CD4-positive, alpha-beta T cell treated with Interleukin-6 for 4 hours (primary cell): ENCODE measurements at regions not wholly inside any gene's neighbourhood (a gene's known extent, or its start where the extent isn't known, plus 50 kb on each side); places are given as distances from the start of the nearest gene placed in this dataset.
"Not testable (repeated sequence)": the region's sequence is repeated elsewhere in the genome, so short reads cannot be mapped to it uniquely, and the experiment has no call there.

ENCODE experiments used
- DNase-seq: peaks from one replicate; pipeline ENCODE4 v3.0.0-alpha.2; 2020; ENCODE audit warnings: mixed read lengths

GRCh38 chr6:122214605-122215318 is 184.7 kb upstream of the HSF2 start:
- no peak for DNase-seq

DNA sequence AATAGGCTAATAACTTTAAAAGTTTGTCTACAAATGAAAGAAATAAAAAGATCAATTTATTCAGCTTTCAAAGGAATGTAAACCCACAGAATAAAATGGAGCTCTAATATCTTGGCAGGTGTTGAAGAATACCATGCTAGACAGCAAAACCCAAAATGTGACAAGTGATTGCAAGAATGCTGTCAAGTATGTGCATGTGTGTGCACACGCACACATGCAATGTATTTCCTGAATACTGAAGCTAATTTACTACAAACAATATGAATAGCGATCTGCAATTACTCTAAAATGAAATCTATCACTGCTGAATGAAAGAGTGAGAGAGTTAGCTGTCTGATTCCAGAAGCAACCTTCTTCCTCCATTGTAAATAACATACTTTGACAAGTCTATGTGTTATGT is 179.2 kb upstream of the HSF2 start:
- DNase-seq = no peak

- DNase-seq = no peak
Measured at GRCh38 chr6:122222761-122223160, 176.7 kb upstream of the HSF2 start.

DNA sequence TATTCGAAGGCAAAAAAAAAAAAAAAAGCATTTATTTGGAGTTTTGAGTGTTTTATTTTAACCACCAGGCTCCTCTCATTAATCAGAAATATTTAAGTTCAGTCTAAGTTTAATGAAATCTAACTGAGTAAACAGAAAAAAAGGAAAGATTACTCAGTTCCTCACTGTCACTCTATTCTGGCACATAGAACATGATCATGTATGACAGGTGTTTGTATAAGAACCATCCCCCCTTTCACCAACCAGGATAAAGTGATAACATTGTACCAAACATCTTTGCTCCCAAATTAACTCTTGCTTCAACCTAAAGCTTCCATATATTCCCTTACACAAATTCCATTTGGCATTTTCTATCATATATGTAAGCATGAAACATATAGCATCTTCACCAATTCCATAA is 176.2 kb upstream of the HSF2 start:
- no peak for DNase-seq

- DNase-seq = no peak
Measured at GRCh38 chr6:122238861-122239260, 160.6 kb upstream of the HSF2 start.

DNA sequence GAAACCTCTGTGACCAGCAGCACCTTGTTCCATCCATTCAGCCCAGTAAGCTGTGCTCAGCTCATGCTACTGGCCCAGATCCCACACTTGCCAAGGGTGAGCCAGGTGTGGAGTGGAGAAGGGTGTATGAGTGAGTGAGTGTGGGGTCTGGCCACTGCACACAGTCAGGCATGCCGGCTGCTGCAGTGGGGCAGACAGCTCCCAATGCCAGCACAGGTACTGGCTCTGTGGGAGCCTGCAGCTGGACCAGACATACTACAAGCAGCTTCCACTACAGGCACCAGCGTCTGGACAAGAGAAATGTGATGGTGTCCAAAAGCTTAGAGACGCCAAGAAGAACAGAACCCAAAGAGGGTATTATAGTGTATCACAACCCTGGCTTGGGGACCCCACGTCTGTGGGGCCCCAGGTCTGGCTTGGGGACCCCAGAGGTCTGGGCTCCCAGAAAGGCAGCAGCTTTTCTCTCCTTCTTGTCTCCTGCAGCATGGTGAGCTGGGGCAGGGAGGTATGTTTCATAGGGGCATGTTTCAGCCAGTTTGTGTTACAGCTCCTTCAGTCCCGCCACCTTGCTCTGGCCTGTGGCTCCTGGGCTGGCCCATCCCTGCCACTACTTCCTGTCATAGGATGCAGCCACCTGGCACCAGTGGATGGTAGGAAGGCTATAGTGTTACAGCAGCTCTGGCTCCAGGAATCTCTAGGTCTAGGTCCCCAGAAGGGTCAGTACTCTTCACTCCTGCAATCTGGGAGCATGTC is 152.4 kb upstream of the HSF2 start:
- no peak for DNase-seq

GRCh38 chr6:122248001-122248669 is 151.3 kb upstream of the HSF2 start:
- DNase-seq = no peak

GRCh38 chr6:122248844-122249243 is 150.6 kb upstream of the HSF2 start:
- no peak for DNase-seq

DNA sequence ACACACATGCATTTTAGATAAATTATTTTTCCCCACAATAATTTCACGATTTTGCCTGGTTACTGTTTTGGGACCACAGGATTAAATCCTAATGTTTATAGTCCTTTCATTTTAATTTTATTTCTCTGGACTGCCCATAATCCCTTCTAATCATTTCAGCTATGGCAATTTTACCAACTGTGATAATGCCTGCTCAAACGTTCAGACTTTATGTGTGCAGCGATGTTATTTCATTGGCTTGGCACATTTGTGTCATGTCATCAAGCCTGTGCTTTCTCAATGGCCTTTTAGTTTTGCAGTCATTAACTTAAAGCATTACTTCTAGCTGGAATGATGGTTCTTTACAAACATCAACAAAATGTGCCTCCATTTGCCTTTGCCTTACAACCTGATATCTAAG is 140.6 kb upstream of the HSF2 start:
- DNase-seq = no peak

DNA sequence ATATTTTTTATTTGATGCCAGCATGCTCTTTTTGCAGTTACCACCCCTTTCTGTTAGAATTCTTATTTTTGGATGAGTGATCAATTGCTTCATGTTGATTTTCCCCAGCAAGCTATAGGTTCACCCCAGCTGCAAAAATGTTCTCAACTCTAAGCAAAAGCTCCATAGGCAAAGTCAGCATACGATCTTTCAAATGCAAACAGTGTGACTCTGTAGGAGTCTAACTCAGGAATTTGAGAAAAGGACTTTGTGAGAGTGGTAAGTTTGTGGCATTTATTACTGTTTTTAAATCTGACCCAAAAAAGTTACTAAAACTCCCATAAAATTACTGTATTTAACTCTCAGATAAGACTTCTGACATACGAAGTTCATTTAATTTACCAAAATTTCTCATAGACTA is 134.9 kb upstream of the HSF2 start:
- no peak for DNase-seq

GRCh38 chr6:122265755-122266154 is 133.7 kb upstream of the HSF2 start:
- no peak for DNase-seq

- no peak for DNase-seq
Measured at GRCh38 chr6:122268394-122268793, 131.1 kb upstream of the HSF2 start.

DNA sequence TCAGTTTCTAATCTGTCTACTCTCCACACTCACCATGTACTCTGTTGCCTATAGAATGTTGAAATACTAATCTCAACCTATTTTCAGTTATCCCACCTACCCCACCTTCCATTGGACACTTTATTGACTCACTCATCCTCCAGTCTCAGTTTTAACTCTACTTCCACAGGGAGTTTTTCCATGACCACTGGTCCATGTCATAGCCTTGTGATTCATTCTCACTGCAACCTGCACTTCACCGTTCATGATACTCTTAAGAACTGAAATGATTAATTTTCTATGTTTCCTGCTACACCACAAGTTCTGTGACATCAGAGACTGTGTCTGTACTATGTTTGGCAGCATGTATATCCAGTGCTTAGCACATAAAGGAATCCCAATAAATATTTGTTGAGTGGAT is 122.8 kb upstream of the HSF2 start:
- DNase-seq = no peak

- not testable (repeated sequence) for DNase-seq
Measured at GRCh38 chr6:122280105-122281021, 119.1 kb upstream of the HSF2 start.

GRCh38 chr6:122283884-122284283 is 115.6 kb upstream of the HSF2 start:
- DNase-seq = no peak

DNA sequence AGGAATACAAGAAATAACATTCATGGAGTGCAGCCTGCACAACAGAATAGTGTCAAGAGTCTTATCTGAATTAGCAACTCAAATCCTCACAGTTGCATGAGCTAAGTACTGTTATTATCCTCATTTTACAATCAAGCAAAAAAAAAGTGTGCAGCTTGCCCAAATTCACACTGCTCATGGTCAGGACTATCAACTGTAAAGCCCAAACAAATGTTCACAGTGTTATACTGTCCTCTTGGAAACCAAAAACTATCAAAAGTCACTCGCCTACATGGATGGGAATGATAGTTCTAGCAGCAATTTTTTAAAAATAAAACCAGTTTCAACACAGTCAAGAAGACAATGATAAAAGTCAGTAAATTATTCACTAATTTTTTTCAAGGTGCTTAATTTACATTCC is 114.6 kb upstream of the HSF2 start:
- DNase-seq = no peak

- DNase-seq = no peak
Measured at GRCh38 chr6:122285292-122285913, 114.0 kb upstream of the HSF2 start.

GRCh38 chr6:122286512-122286911 is 112.9 kb upstream of the HSF2 start:
- DNase-seq = no peak

DNA sequence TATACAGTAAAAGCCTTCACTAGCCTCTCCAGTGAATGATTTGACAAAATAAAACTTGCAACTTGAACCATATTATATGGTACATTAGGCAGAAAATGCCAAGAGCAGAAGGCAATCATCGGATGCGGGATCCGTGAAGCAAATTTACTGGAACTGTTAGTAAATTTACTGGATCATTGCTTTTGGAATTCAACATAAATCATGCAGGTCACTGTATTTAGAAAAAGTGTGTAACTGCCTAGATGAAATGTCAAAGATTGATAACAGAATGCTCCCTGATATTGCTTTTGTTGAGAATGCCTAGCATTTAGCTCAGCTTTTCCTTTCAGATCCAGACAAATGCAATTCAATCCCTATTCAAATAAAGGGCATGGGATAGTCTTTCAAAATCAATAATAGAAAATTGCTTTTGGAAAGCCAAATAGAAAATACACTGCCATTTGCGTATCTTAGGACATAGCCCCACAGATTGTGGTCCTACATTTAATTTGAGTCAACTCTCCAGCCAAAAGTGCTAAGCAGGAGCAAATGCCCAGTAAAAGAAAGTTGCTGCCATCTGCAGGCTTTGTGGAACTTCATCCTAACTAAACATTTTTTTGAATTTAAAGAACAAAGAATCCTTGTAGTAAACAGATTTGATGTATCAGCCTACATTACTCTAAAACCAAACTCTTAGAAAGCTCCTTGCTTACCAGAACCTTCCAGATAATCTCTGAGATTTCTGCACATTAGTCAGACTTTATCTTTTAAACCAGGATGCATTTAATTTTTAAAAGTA is 109.5 kb upstream of the HSF2 start:
- DNase-seq = no peak

- no peak for DNase-seq
Measured at GRCh38 chr6:122297010-122297409, 102.4 kb upstream of the HSF2 start.

DNA sequence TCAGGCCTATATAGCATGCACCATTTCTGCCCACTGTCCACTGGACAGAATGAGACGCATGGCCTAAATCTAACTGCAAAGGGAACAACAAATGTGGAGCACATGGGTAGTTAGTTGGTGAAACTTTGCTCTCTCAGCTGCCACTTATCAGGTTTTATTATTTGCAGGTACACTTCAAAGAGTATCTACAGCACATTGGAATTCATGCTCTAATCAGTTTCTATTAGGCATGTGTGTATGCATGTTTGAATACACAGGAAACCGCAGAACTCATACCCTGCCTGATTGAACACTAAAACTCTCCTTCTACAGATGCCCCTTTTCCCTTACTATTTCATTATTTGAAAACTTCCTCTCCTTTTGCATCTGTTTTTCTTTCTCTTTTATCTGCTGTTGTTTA is 97.4 kb upstream of the HSF2 start:
- no peak for DNase-seq

- no peak for DNase-seq
Measured at GRCh38 chr6:122307577-122307976, 91.9 kb upstream of the HSF2 start.
